SU-DHL-6 (cell line): ENCODE measurements at regions not wholly inside any gene's neighbourhood (a gene's known extent, or its start where the extent isn't known, plus 50 kb on each side); places are given as distances from the start of the nearest gene placed in this dataset.

ENCODE experiments used
- H2AFZ ChIP-seq: fragments of 200-600 bp; sonication (generic); 2 replicates; pipeline ENCODE4 v1.6.1; 2014; ENCODE audit warnings: low read depth, mild to moderate bottlenecking, moderate library complexity, mixed read lengths, antibody characterized with exemption, low read length; ENCODE audit not compliant: severe bottlenecking
- H3F3A ChIP-seq: fragments of 200-600 bp; shearing (Covaris generic); 2 replicates; pipeline ENCODE4 v1.6.0; 2016; ENCODE audit warnings: antibody characterized with exemption, mild to moderate bottlenecking; ENCODE audit not compliant: insufficient read depth
- H3K27ac ChIP-seq: fragments of 200-600 bp; sonication (generic); 2 replicates; pipeline ENCODE4 v1.5.1; 2016; ENCODE audit warnings: low read depth, mild to moderate bottlenecking, low read length, moderate library complexity, mixed read lengths
- H3K27me3 ChIP-seq: fragments of 200-600 bp; sonication (generic), shearing (Covaris generic); 2 replicates; pipeline ENCODE4 v1.6.0; 2014; ENCODE audit warnings: mild to moderate bottlenecking, low read length
- H3K36me3 ChIP-seq: fragments of 200-600 bp; sonication (generic); 2 replicates; pipeline ENCODE4 v1.6.1; 2014; ENCODE audit warnings: mild to moderate bottlenecking, low read length, mixed read lengths
- H3K4me2 ChIP-seq: fragments of 300-600, 200-600 bp; shearing (Covaris generic), sonication (generic); 2 replicates; pipeline ENCODE4 v1.6.0; 2014; ENCODE audit warnings: low read length, low read depth, mild to moderate bottlenecking; ENCODE audit not compliant: poor library complexity, severe bottlenecking
- H3K4me3 ChIP-seq: fragments of 200-600 bp; sonication (generic); 2 replicates; pipeline ENCODE4 v1.5.1; 2014; ENCODE audit warnings: antibody characterized with exemption, low read length, mild to moderate bottlenecking, mixed read lengths; ENCODE audit not compliant: insufficient read depth, poor library complexity, severe bottlenecking
- H3K79me2 ChIP-seq: fragments of 200-600 bp; sonication (generic); 2 replicates; pipeline ENCODE4 v1.6.1; 2014; ENCODE audit warnings: mild to moderate bottlenecking, low read length, moderate library complexity; ENCODE audit not compliant: insufficient read depth
- H3K9ac ChIP-seq: fragments of 200-600 bp; sonication (generic); 2 replicates; pipeline ENCODE4 v1.7.0; 2014; ENCODE audit warnings: mild to moderate bottlenecking, low read length
- H3K9me2 ChIP-seq: fragments of 200-600 bp; sonication (generic); replicated peaks from 2 replicates; pipeline ENCODE4 v1.6.1; 2014; ENCODE audit warnings: low read length; ENCODE audit not compliant: insufficient read depth
- H3K9me3 ChIP-seq: fragments of 200-600 bp; sonication (generic); 2 replicates; pipeline ENCODE4 v1.6.1; 2014; ENCODE audit warnings: low read length, mixed read lengths; ENCODE audit not compliant: insufficient read depth
- H4K20me1 ChIP-seq: fragments of 200-600 bp; sonication (generic); 2 replicates; pipeline ENCODE4 v1.6.1; 2014; ENCODE audit warnings: low read depth, mild to moderate bottlenecking, antibody characterized with exemption, low read length, moderate library complexity, mixed read lengths
- CTCF ChIP-seq: fragments of 200-600 bp; sonication (generic); IDR thresholded peaks from one replicate; pipeline ENCODE4 v1.5.1; 2017; ENCODE audit warnings: antibody characterized with exemption, mild to moderate bottlenecking, low read length, moderate library complexity; ENCODE audit not compliant: insufficient read depth, poor library complexity, severe bottlenecking
- EZH2phosphoT487 ChIP-seq: fragments of 200-600 bp; sonication (generic), shearing (Covaris generic); conservative IDR thresholded peaks from 2 replicates; pipeline ENCODE4 v1.6.1; 2018; ENCODE audit warnings: mild to moderate bottlenecking, antibody characterized with exemption, low read length, moderate library complexity, mixed read lengths

- no peak overlapping the region for H3K9ac ChIP-seq
- no peak overlapping the region for H3K4me3 ChIP-seq
- H3K36me3 ChIP-seq = 0 out of 2 replicates have a peak, but pooled peaks cover 4% of the 10 kb centered on the region
- H3F3A ChIP-seq = no peaks in the 10 kb centered on the region
- H3K79me2 ChIP-seq = no peaks in the 10 kb centered on the region
- no peaks in the 10 kb centered on the region for H3K9me2 ChIP-seq
- no peaks in the 10 kb centered on the region for H3K27me3 ChIP-seq
- H3K9me3 ChIP-seq = peaks cover 8% of the 10 kb centered on the region; the same call in 1 of the 2 replicates
- H3K27ac ChIP-seq = no peak overlapping the region
- no peak overlapping the region for H2AFZ ChIP-seq
- no peaks in the 10 kb centered on the region for H4K20me1 ChIP-seq
- H3K4me2 ChIP-seq = no peak overlapping the region
- TF ChIP-seq CTCF (no peak), EZH2phosphoT487 (no peak)
Measured at GRCh38 chr2:63772061-63772460, 69.6 kb upstream of the UGP2 start.

GRCh38 chr2:63775191-63775590, 66.5 kb upstream of the UGP2 start:
- Histone ChIP-seq H3F3A (no peaks in the 10 kb centered on the region), H3K9ac (no peak overlapping the region), H3K9me2 (no peaks in the 10 kb centered on the region), H3K36me3 (no peaks in the 10 kb centered on the region), H3K27me3 (no peaks in the 10 kb centered on the region), H3K4me2 (no peak overlapping the region), H3K79me2 (no peaks in the 10 kb centered on the region), H3K27ac (no peak overlapping the region), H2AFZ (no peak overlapping the region), H3K4me3 (no peak overlapping the region), H4K20me1 (no peaks in the 10 kb centered on the region), H3K9me3 (no peaks in the 10 kb centered on the region)
- TF ChIP-seq EZH2phosphoT487 = no peak
- TF ChIP-seq CTCF = no peak

- TF ChIP-seq EZH2phosphoT487 (no peak), CTCF (no peak)
- Histone ChIP-seq H3K9me3 (no peaks in the 10 kb centered on the region), H3K27ac (no peak overlapping the region), H3K27me3 (no peaks in the 10 kb centered on the region), H2AFZ (no peak overlapping the region), H3F3A (no peaks in the 10 kb centered on the region), H3K4me3 (no peak overlapping the region), H3K79me2 (no peaks in the 10 kb centered on the region), H4K20me1 (no peaks in the 10 kb centered on the region), H3K4me2 (no peak overlapping the region), H3K9ac (no peak overlapping the region), H3K36me3 (no peaks in the 10 kb centered on the region), H3K9me2 (no peaks in the 10 kb centered on the region)
Measured at GRCh38 chr2:63776382-63776781, 65.3 kb upstream of the UGP2 start.

- TF ChIP-seq EZH2phosphoT487 (no peak), CTCF (no peak)
- H3K27me3 ChIP-seq = no peaks in the 10 kb centered on the region
- H2AFZ ChIP-seq = no peak overlapping the region
- H3K4me3 ChIP-seq = no peak overlapping the region
- no peak overlapping the region for H3K27ac ChIP-seq
- H3K36me3 ChIP-seq = no peaks in the 10 kb centered on the region
- no peaks in the 10 kb centered on the region for H3K79me2 ChIP-seq
- H3K9me2 ChIP-seq = no peaks in the 10 kb centered on the region
- H3K9me3 ChIP-seq = no peaks in the 10 kb centered on the region
- H3F3A ChIP-seq = no peaks in the 10 kb centered on the region
- H3K9ac ChIP-seq = no peak overlapping the region
- H4K20me1 ChIP-seq = no peaks in the 10 kb centered on the region
- H3K4me2 ChIP-seq = no peak overlapping the region
Measured at GRCh38 chr2:63777816-63778215, 63.9 kb upstream of the UGP2 start.
